Astrocyte (in vitro differentiated cells and primary cell): ENCODE measurements at regions not wholly inside any gene's neighbourhood (a gene's known extent, or its start where the extent isn't known, plus 50 kb on each side); places are given as distances from the start of the nearest gene placed in this dataset.

Experiments
- DNase-seq: peaks from one replicate; pipeline ENCODE4 v3.0.0-alpha.2; 2010; ENCODE audit warnings: low read depth
- FAIRE-seq: peaks from 2 replicates; lab custom pipeline; 2011; peaks lifted over from hg19 to GRCh38; lab: Jason Lieb, UNC
- H2AFZ ChIP-seq: 2 replicates; pipeline ENCODE4 v1.6.0; 2012; ENCODE audit warnings: low read depth, low read length, inconsistent platforms
- H3K27ac ChIP-seq: 2 replicates; pipeline ENCODE4 v1.5.1; 2011; ENCODE audit warnings: low read depth, low read length, inconsistent platforms
- H3K27me3 ChIP-seq: 2 replicates; pipeline ENCODE4 v1.6.0; 2011; ENCODE audit warnings: low read length, inconsistent platforms; ENCODE audit not compliant: insufficient read depth
- H3K36me3 ChIP-seq: 2 replicates; pipeline ENCODE4 v1.5.1; 2011; ENCODE audit warnings: low read length, inconsistent platforms; ENCODE audit not compliant: insufficient read depth
- H3K4me1 ChIP-seq: 2 replicates; pipeline ENCODE4 v1.5.1; 2011; ENCODE audit warnings: low read length, inconsistent platforms; ENCODE audit not compliant: insufficient read depth
- H3K4me2 ChIP-seq: 2 replicates; pipeline ENCODE4 v1.6.0; 2012; ENCODE audit warnings: low read length, inconsistent platforms
- H3K4me3 ChIP-seq: 2 replicates; pipeline ENCODE4 v1.5.1; 2011; ENCODE audit warnings: low read depth, mild to moderate bottlenecking, low read length, inconsistent platforms; ENCODE audit not compliant: insufficient read depth
- H3K79me2 ChIP-seq: 2 replicates; pipeline ENCODE4 v1.6.0; 2012; ENCODE audit warnings: mild to moderate bottlenecking, low read length, inconsistent platforms; ENCODE audit not compliant: insufficient read depth
- H3K9ac ChIP-seq: 2 replicates; pipeline ENCODE4 v1.6.0; 2012; ENCODE audit warnings: mild to moderate bottlenecking, low read length, inconsistent platforms
- H3K9me3 ChIP-seq: 2 replicates; pipeline ENCODE4 v1.5.1; 2012; ENCODE audit warnings: low read depth, mild to moderate bottlenecking, low read length, inconsistent platforms; ENCODE audit not compliant: insufficient read depth
- H4K20me1 ChIP-seq: 2 replicates; pipeline ENCODE4 v1.6.0; 2012; ENCODE audit warnings: low read length, inconsistent platforms; ENCODE audit not compliant: insufficient read depth
- H3K27ac Mint-ChIP-seq: one replicate; pipeline ENCODE4 v1.8.0; 2021; ENCODE audit warnings: mild to moderate bottlenecking, mixed read lengths; ENCODE audit not compliant: unreplicated experiment
- H3K27me3 Mint-ChIP-seq: one replicate; pipeline ENCODE4 v1.8.0; 2021; ENCODE audit warnings: low read depth, mixed read lengths; ENCODE audit not compliant: unreplicated experiment
- H3K36me3 Mint-ChIP-seq: one replicate; pipeline ENCODE4 v1.8.0; 2021; ENCODE audit warnings: low read depth, mixed read lengths; ENCODE audit not compliant: unreplicated experiment
- H3K4me1 Mint-ChIP-seq: one replicate; pipeline ENCODE4 v1.8.0; 2021; ENCODE audit warnings: low read depth, mixed read lengths; ENCODE audit not compliant: unreplicated experiment
- H3K4me3 Mint-ChIP-seq: one replicate; pipeline ENCODE4 v1.8.0; 2021; ENCODE audit warnings: mild to moderate bottlenecking, moderate library complexity, mixed read lengths; ENCODE audit not compliant: unreplicated experiment
- H3K9me3 Mint-ChIP-seq: one replicate; pipeline ENCODE4 v1.8.0; 2021; ENCODE audit warnings: mild to moderate bottlenecking, mixed read lengths; ENCODE audit not compliant: unreplicated experiment
- EZH2 ChIP-seq: IDR thresholded peaks from 2 replicates; pipeline ENCODE4 v1.6.1; 2012; ENCODE audit warnings: mild to moderate bottlenecking, low read length, inconsistent platforms; ENCODE audit not compliant: insufficient read depth
- TF ChIP-seq, protein P1 (sequence below): IDR thresholded peaks from 2 replicates; pipeline ENCODE4 v1.5.1; 2011; ENCODE audit warnings: low read depth, mild to moderate bottlenecking, inconsistent platforms, low read length, moderate library complexity; ENCODE audit not compliant: insufficient read depth

DNA sequence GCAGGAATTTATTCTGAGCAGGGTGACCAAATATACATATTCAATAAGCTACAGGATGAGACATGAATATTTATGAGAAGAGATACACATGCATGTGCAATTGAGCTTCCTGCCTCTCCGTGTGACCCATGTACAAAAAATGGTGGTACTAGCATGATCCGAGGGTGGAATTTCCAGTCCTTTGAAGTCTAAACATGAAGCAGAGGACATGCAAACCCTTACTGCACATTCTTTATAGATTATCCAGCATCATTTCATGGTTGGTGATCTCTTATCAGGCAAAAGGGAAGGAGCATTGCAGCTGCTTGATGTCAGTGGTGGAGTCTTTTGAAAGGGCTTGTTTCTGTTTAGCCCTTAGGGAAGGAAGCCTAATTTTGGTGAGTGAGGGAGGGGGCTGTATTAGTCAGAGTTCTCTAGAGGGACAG, 448.6 kb downstream of the SETD4 start:
- no peak overlapping the region for H3K27ac Mint-ChIP-seq
- TF ChIP-seq, protein P1, sequence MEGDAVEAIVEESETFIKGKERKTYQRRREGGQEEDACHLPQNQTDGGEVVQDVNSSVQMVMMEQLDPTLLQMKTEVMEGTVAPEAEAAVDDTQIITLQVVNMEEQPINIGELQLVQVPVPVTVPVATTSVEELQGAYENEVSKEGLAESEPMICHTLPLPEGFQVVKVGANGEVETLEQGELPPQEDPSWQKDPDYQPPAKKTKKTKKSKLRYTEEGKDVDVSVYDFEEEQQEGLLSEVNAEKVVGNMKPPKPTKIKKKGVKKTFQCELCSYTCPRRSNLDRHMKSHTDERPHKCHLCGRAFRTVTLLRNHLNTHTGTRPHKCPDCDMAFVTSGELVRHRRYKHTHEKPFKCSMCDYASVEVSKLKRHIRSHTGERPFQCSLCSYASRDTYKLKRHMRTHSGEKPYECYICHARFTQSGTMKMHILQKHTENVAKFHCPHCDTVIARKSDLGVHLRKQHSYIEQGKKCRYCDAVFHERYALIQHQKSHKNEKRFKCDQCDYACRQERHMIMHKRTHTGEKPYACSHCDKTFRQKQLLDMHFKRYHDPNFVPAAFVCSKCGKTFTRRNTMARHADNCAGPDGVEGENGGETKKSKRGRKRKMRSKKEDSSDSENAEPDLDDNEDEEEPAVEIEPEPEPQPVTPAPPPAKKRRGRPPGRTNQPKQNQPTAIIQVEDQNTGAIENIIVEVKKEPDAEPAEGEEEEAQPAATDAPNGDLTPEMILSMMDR = no peak
- no peak for TF ChIP-seq EZH2

DNA sequence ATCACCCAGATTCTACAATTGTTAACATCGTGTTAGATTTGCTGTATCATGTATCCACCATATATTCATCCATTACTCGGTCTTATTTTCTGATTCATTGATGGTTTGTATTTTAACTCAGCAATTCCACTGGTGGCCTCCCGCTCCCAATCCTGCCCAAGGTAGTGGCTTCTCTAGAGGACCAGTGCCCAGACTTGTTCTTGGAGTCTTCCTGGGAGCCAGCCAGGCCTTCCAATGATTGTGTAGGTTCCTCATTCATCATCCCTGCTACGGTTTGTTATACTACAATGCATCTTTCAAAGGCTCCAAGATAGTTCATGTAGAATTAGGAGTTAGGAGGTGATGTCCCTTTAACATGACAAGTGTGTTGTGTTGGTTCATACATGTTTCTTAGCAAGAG, 451.1 kb downstream of the SETD4 start:
- no peaks in the 10 kb centered on the region for H3K36me3 Mint-ChIP-seq
- no peak for TF ChIP-seq EZH2
- TF ChIP-seq, protein P1 = no peak
- FAIRE-seq = no peak

More for the DNA sequence above, 448.6 kb downstream of the SETD4 start:
- H3K36me3 ChIP-seq = no peaks in the 10 kb centered on the region
- H4K20me1 ChIP-seq = no peaks in the 10 kb centered on the region
- H3K4me2 ChIP-seq = no peak overlapping the region
- H3K4me3 ChIP-seq = no peak overlapping the region
- no peak for FAIRE-seq
- Mint-ChIP-seq H3K4me1 (peaks cover 11% of the 10 kb centered on the region), H3K36me3 (no peaks in the 10 kb centered on the region), H3K4me3 (no peak overlapping the region), H3K27me3 (no peaks in the 10 kb centered on the region), H3K9me3 (peaks cover 9% of the 10 kb centered on the region)
- H3K4me1 ChIP-seq = peaks cover 12% of the 10 kb centered on the region
- H3K27ac ChIP-seq = no peak overlapping the region
- H3K9me3 ChIP-seq = no peaks in the 10 kb centered on the region
- no peaks in the 10 kb centered on the region for H3K27me3 ChIP-seq
- H3K9ac ChIP-seq = no peak overlapping the region
- no peaks in the 10 kb centered on the region for H3K79me2 ChIP-seq
- no peak overlapping the region for H2AFZ ChIP-seq
- peak; percentile 60 for DNase-seq

DNA sequence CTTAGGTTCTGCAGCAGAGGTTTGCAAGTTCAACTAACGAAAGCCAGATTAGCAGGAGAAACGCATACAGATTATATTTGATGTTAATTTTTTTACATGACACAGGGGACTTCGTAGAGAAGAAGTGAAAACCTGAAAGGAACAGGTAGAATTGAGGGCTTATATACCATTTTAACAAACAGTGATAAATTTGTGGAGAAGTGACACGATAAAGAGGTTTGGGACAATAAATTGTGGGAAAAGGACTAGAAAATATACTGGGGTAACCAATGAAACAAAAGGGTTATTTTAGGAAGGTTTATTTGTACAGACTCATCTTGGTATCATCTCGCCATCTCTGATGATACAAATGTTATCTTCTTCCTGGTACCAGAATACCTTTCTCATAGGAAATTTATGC, 452.9 kb downstream of the SETD4 start:
- H3K79me2 ChIP-seq = no peaks in the 10 kb centered on the region
- FAIRE-seq (no peak), DNase-seq (no peak)
- no peaks in the 10 kb centered on the region for H3K4me1 Mint-ChIP-seq
- no peak overlapping the region for H3K4me3 Mint-ChIP-seq
- H3K36me3 Mint-ChIP-seq = no peaks in the 10 kb centered on the region
- no peak for TF ChIP-seq EZH2
- TF ChIP-seq, protein P1 = no peak
- no peak overlapping the region for H3K9ac ChIP-seq
- H3K9me3 ChIP-seq = no peaks in the 10 kb centered on the region
- H3K36me3 ChIP-seq = no peaks in the 10 kb centered on the region
- H3K27me3 ChIP-seq = no peaks in the 10 kb centered on the region
- no peaks in the 10 kb centered on the region for H3K4me1 ChIP-seq
- H3K9me3 Mint-ChIP-seq = peaks cover 4% of the 10 kb centered on the region
- H3K27ac Mint-ChIP-seq = no peak overlapping the region
- H2AFZ ChIP-seq = no peak overlapping the region
- no peaks in the 10 kb centered on the region for H4K20me1 ChIP-seq
- no peak overlapping the region for H3K27ac ChIP-seq
- no peak overlapping the region for H3K4me2 ChIP-seq
- peaks cover 12% of the 10 kb centered on the region for H3K27me3 Mint-ChIP-seq
- H3K4me3 ChIP-seq = no peak overlapping the region

More for the DNA sequence above, 451.1 kb downstream of the SETD4 start:
- Mint-ChIP-seq H3K4me3 (no peak overlapping the region), H3K4me1 (peaks cover 6% of the 10 kb centered on the region), H3K27ac (no peak overlapping the region), H3K27me3 (no peaks in the 10 kb centered on the region), H3K9me3 (peaks cover 8% of the 10 kb centered on the region)
- H2AFZ ChIP-seq = no peak overlapping the region
- H4K20me1 ChIP-seq = no peaks in the 10 kb centered on the region
- H3K9me3 ChIP-seq = no peaks in the 10 kb centered on the region
- no peak overlapping the region for H3K27ac ChIP-seq
- H3K4me2 ChIP-seq = no peak overlapping the region
- H3K27me3 ChIP-seq = no peaks in the 10 kb centered on the region
- no peaks in the 10 kb centered on the region for H3K36me3 ChIP-seq
- no peak overlapping the region for H3K9ac ChIP-seq
- DNase-seq = no peak
- H3K4me3 ChIP-seq = no peak overlapping the region
- peaks cover 2% of the 10 kb centered on the region for H3K4me1 ChIP-seq
- no peaks in the 10 kb centered on the region for H3K79me2 ChIP-seq
